Activated naive CD4-positive, alpha-beta T cell treated with anti-CD3 and anti-CD28 coated beads, Interleukin-2, amount 10 ng/mL, durations not matched to agents 7 days and 5 days (primary cell): ENCODE measurements at regions not wholly inside any gene's neighbourhood (a gene's known extent, or its start where the extent isn't known, plus 50 kb on each side); places are given as distances from the start of the nearest gene placed in this dataset.
A peak's percentile ranks its signal among the peaks of the same experiment; 100 is the strongest.

ENCODE experiments used
- CTCF ChIA-PET: fragments of 350-600 bp; sonication (Branson Sonifier 250); formaldehyde crosslinking; loops from one replicate; lab custom pipeline; 2021; ENCODE audit warnings: antibody characterized with exemption; lab: Charles Lee
- DNase-seq: peaks from one replicate; pipeline ENCODE4 v3.0.0-alpha.2; 2020
- H3K27ac Mint-ChIP-seq: one replicate; pipeline ENCODE4 v1.8.0; 2021; ENCODE audit warnings: mild to moderate bottlenecking, moderate library complexity, mixed read lengths
- H3K27me3 Mint-ChIP-seq: one replicate; pipeline ENCODE4 v1.8.0; 2021; ENCODE audit warnings: mild to moderate bottlenecking, mixed read lengths
- H3K36me3 Mint-ChIP-seq: one replicate; pipeline ENCODE4 v1.8.0; 2021; ENCODE audit warnings: mixed read lengths
- H3K4me1 Mint-ChIP-seq: one replicate; pipeline ENCODE4 v1.8.0; 2021; ENCODE audit warnings: mixed read lengths
- H3K4me3 Mint-ChIP-seq: one replicate; pipeline ENCODE4 v1.8.0; 2021; ENCODE audit warnings: mild to moderate bottlenecking, moderate library complexity, mixed read lengths
- H3K9me3 Mint-ChIP-seq: one replicate; pipeline ENCODE4 v1.8.0; 2021; ENCODE audit warnings: mixed read lengths

DNA sequence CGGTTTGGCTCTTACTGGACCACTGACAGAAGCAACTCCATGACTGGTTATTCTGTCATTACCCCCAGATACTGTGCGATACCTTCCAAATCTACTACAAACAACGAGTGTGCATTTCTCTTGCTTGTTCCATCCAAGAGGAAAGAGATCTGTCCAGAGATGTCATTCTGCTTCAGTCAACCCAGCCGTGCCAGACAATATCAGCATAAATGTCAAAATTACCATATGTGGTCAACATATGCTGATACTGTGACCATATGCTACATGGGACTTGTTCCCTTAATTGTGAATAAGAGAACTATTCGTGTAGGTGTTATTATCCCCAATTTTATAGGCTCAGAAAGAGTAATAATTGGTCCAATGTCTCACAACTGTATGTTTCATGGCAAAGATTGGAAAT lies 143.2 kb upstream of the PRSS1 start:
- CTCF ChIA-PET: interaction anchor here (1.4 to 4.4 kb wide), 4 partner anchors 19 to 397 kb away, joined by 3 to 20 read pairs (median 4); no protein-coding TSS in a partner anchor
- DNase-seq: no peak
- Mint-ChIP-seq H3K27ac (no peak overlapping the region), H3K36me3 (no peaks in the 10 kb centered on the region), H3K9me3 (no peaks in the 10 kb centered on the region), H3K27me3 (peaks cover 20% of the 10 kb centered on the region), H3K4me1 (peaks cover 30% of the 10 kb centered on the region), H3K4me3 (no peak overlapping the region)

DNA sequence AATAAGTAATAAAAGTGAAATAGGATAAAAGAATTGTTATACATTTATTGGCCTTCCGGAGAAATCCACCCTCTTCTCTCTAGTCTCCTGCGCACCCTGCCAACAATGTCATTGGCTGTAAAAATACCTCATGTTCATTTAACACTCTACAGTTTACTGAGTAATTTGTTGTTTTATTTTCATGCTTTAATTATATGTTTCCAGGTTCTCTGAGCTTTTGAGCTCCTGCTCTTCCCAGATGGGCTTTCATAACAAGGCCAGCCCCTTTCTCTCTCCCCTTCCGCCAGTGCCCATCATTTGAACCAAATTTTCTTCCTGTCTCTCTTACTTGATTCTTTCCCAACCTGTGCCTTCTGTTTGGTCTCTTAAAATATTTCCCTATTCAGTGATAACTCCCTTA lies 144.6 kb upstream of the PRSS1 start:
- Mint-ChIP-seq H3K27me3 (peaks cover 26% of the 10 kb centered on the region), H3K36me3 (no peaks in the 10 kb centered on the region), H3K4me3 (no peak overlapping the region), H3K4me1 (peaks cover 22% of the 10 kb centered on the region), H3K27ac (no peak overlapping the region), H3K9me3 (no peaks in the 10 kb centered on the region)
- CTCF ChIA-PET: interaction anchor here (0.7 to 2.4 kb wide), 18 partner anchors 10 to 398 kb away, joined by 3 to 24 read pairs (median 4); no protein-coding TSS in a partner anchor
- DNase-seq: no peak

GRCh38 chr7:142603870-142604448 lies 145.3 kb upstream of the PRSS1 start:
- Mint-ChIP-seq H3K9me3 (no peaks in the 10 kb centered on the region), H3K4me3 (peak overlapping the region; percentile 35), H3K27me3 (peaks cover 26% of the 10 kb centered on the region), H3K27ac (no peak overlapping the region), H3K36me3 (no peaks in the 10 kb centered on the region), H3K4me1 (peaks cover 18% of the 10 kb centered on the region)
- DNase-seq: peak; percentile 68
- CTCF ChIA-PET: interaction anchor here (0.6 to 2.4 kb wide), 28 partner anchors 9 to 399 kb away, joined by 3 to 24 read pairs (median 4); no protein-coding TSS in a partner anchor

GRCh38 chr7:142602756-142603155 lies 146.5 kb upstream of the PRSS1 start:
- no peak overlapping the region for H3K4me3 Mint-ChIP-seq
- H3K9me3 Mint-ChIP-seq: no peaks in the 10 kb centered on the region
- no peak overlapping the region for H3K27ac Mint-ChIP-seq
- DNase-seq: no peak
- H3K36me3 Mint-ChIP-seq: no peaks in the 10 kb centered on the region
- H3K4me1 Mint-ChIP-seq: peaks cover 8% of the 10 kb centered on the region
- CTCF ChIA-PET: interaction anchor here (0.9 to 2.4 kb wide), 7 partner anchors 13 to 400 kb away, joined by 3 to 24 read pairs (median 4); no protein-coding TSS in a partner anchor
- H3K27me3 Mint-ChIP-seq: peaks cover 33% of the 10 kb centered on the region

DNA sequence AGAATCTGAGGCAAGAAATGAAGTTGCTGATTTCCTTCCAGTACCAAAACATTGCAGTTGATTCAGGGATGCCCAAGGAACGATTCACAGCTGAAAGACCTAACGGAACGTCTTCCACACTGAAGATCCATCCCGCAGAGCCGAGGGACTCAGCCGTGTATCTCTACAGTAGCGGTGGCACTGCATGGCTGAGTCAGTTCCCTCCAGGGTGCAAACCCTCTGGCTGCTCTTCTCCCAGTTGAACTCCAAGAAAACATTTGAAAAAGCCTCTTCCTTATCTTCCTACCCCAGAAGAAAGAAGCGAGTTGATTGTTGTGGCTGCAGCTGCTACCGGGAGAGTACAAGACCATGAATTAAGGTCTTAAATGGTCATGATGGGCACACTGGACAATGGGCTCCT lies 147.1 kb upstream of the PRSS1 start:
- Mint-ChIP-seq H3K4me3 (no peak overlapping the region), H3K4me1 (peaks cover 6% of the 10 kb centered on the region), H3K27me3 (peaks cover 36% of the 10 kb centered on the region), H3K27ac (no peak overlapping the region), H3K9me3 (no peaks in the 10 kb centered on the region), H3K36me3 (no peaks in the 10 kb centered on the region)
- CTCF ChIA-PET: interaction anchor here (0.9 to 2.4 kb wide), 2 partner anchors 67 to 400 kb away, joined by 3 to 24 read pairs; no protein-coding TSS in a partner anchor
- DNase-seq: no peak

DNA sequence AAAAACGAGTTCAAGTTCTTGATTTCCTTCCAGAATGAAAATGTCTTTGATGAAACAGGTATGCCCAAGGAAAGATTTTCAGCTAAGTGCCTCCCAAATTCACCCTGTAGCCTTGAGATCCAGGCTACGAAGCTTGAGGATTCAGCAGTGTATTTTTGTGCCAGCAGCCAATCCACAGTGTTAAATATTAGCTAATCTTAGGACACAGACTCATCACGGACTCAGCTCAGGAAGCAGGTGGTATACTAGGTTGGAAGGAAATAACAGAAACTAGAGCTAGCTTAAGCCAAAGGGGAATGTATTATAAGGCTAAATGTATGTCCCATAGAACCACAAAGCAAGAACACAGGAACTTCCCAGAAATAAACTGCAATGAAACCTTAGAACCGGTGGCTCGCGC lies 151.0 kb upstream of the PRSS1 start:
- CTCF ChIA-PET: interaction anchor here (0.6 to 2.4 kb wide), 2 partner anchors 11 to 110 kb away, joined by 3 to 13 read pairs; no protein-coding TSS in a partner anchor
- Mint-ChIP-seq H3K9me3 (no peaks in the 10 kb centered on the region), H3K27me3 (peaks cover 32% of the 10 kb centered on the region), H3K36me3 (no peaks in the 10 kb centered on the region), H3K4me1 (no peaks in the 10 kb centered on the region), H3K27ac (no peak overlapping the region), H3K4me3 (no peak overlapping the region)
- DNase-seq: no peak

- CTCF ChIA-PET: interaction anchor here (0.6 to 2.4 kb wide), 2 partner anchors 10 to 109 kb away, joined by 3 to 13 read pairs; no protein-coding TSS in a partner anchor
- no peaks in the 10 kb centered on the region for H3K9me3 Mint-ChIP-seq
- H3K27ac Mint-ChIP-seq: no peak overlapping the region
- no peaks in the 10 kb centered on the region for H3K36me3 Mint-ChIP-seq
- no peaks in the 10 kb centered on the region for H3K4me1 Mint-ChIP-seq
- H3K27me3 Mint-ChIP-seq: peaks cover 27% of the 10 kb centered on the region
- H3K4me3 Mint-ChIP-seq: no peak overlapping the region
- no peak for DNase-seq
Observed at GRCh38 chr7:142597547-142597946, 151.7 kb upstream of the PRSS1 start.

- Mint-ChIP-seq H3K27me3 (peaks cover 15% of the 10 kb centered on the region), H3K36me3 (no peaks in the 10 kb centered on the region), H3K9me3 (no peaks in the 10 kb centered on the region), H3K4me1 (no peaks in the 10 kb centered on the region), H3K27ac (no peak overlapping the region), H3K4me3 (no peak overlapping the region)
- no peak for DNase-seq
- CTCF ChIA-PET: interaction anchor here (1.2 to 2.4 kb wide), 3 partner anchors 8 to 38 kb away, joined by 3 to 13 read pairs (median 9); no protein-coding TSS in a partner anchor
Observed at GRCh38 chr7:142595816-142596516, 153.3 kb upstream of the PRSS1 start.

DNA sequence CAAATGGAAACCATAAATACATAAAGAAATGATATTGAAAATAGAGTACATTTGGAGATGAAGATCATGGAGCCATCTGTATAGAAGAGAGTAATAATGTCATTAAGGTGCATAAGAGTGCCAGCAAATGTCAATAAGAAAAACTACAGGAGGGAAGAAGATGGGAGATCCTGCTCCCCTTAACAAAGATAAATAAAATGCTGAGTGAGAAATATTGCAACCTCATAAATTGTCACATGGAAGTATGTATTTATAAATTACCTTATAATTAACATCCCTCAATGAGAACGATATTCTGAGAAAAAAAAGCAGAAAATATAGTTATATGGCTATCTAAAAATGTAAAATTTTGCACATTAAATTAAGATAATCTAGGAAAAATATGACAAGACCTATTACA lies 155.2 kb upstream of the PRSS1 start:
- CTCF ChIA-PET: interaction anchor here (2.1 kb wide), 1 partner anchor 10 kb away, joined by 9 read pairs; no protein-coding TSS in a partner anchor
- no peak for DNase-seq
- Mint-ChIP-seq H3K36me3 (no peaks in the 10 kb centered on the region), H3K9me3 (no peaks in the 10 kb centered on the region), H3K27me3 (peaks cover 10% of the 10 kb centered on the region), H3K4me1 (no peaks in the 10 kb centered on the region), H3K27ac (no peak overlapping the region), H3K4me3 (no peak overlapping the region)

DNA sequence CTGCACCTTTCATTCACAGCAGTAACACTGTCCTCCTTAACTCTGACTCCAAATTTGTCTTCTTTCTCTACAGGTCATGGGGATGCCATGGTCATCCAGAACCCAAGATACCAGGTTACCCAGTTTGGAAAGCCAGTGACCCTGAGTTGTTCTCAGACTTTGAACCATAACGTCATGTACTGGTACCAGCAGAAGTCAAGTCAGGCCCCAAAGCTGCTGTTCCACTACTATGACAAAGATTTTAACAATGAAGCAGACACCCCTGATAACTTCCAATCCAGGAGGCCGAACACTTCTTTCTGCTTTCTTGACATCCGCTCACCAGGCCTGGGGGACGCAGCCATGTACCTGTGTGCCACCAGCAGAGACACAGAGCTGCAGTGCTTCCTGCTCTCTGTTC lies 156.2 kb upstream of the PRSS1 start:
- CTCF ChIA-PET: no interaction called here
- Mint-ChIP-seq H3K27me3 (peaks cover 7% of the 10 kb centered on the region), H3K27ac (no peak overlapping the region)

GRCh38 chr7:142592664-142593063 lies 156.6 kb upstream of the PRSS1 start:
- Mint-ChIP-seq H3K36me3 (no peaks in the 10 kb centered on the region), H3K4me3 (peak overlapping the region; percentile 13), H3K9me3 (no peaks in the 10 kb centered on the region), H3K4me1 (peaks cover 1% of the 10 kb centered on the region), H3K27ac (no peak overlapping the region), H3K27me3 (peaks cover 3% of the 10 kb centered on the region)
- CTCF ChIA-PET: interaction anchor here (1.2 to 1.6 kb wide), 2 partner anchors 35 to 57 kb away, joined by 4 to 6 read pairs; no protein-coding TSS in a partner anchor
- no peak for DNase-seq

More for the DNA sequence above, 156.2 kb upstream of the PRSS1 start:
- DNase-seq: no peak
- no peaks in the 10 kb centered on the region for H3K4me1 Mint-ChIP-seq
- H3K4me3 Mint-ChIP-seq: peak overlapping the region; percentile 13
- H3K9me3 Mint-ChIP-seq: no peaks in the 10 kb centered on the region
- no peaks in the 10 kb centered on the region for H3K36me3 Mint-ChIP-seq

GRCh38 chr7:142592231-142592630 lies 157.0 kb upstream of the PRSS1 start:
- no peak overlapping the region for H3K4me3 Mint-ChIP-seq
- H3K27me3 Mint-ChIP-seq: no peaks in the 10 kb centered on the region
- H3K4me1 Mint-ChIP-seq: peaks cover 6% of the 10 kb centered on the region
- H3K9me3 Mint-ChIP-seq: no peaks in the 10 kb centered on the region
- no peak overlapping the region for H3K27ac Mint-ChIP-seq
- no peak for DNase-seq
- CTCF ChIA-PET: interaction anchor here (1.2 to 1.6 kb wide), 3 partner anchors 34 to 218 kb away, joined by 3 to 6 read pairs (median 4); no protein-coding TSS in a partner anchor
- H3K36me3 Mint-ChIP-seq: no peaks in the 10 kb centered on the region

DNA sequence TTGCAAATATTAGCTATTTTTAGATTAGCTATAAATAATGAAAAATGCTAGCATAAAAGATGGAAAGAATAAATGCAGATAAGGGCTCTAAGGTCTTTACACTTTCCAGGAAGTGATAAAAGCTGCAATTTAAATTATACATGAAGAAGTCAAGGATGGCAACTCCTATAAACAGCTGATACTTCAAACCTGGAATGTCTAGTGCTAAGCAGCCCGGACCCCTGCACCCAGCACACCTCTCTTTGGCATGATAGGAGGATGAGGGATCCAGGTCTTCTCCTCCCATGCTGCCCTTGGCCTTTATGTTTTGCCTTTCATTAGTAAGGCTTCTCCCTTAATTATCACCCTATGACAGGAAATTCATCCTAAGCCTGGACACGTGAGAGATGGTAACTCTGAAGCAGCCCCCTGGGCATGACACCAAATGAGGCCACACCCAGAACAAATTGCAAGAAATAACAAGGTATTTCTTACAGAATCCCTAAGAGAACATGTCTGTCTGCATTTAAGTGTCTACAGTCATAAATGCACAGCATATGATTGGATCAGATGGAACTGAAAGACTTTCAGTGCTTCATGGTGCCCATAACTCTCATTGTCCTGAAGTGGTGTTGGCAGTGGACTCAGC lies 158.3 kb upstream of the PRSS1 start:
- no peaks in the 10 kb centered on the region for H3K27me3 Mint-ChIP-seq
- DNase-seq: no peak
- no peaks in the 10 kb centered on the region for H3K9me3 Mint-ChIP-seq
- H3K27ac Mint-ChIP-seq: no peak overlapping the region
- CTCF ChIA-PET: interaction anchor here (1.0 to 1.6 kb wide), 3 partner anchors 33 to 220 kb away, joined by 3 to 6 read pairs (median 4); no protein-coding TSS in a partner anchor
- H3K36me3 Mint-ChIP-seq: no peaks in the 10 kb centered on the region
- H3K4me3 Mint-ChIP-seq: no peak overlapping the region
- H3K4me1 Mint-ChIP-seq: peaks cover 6% of the 10 kb centered on the region

DNA sequence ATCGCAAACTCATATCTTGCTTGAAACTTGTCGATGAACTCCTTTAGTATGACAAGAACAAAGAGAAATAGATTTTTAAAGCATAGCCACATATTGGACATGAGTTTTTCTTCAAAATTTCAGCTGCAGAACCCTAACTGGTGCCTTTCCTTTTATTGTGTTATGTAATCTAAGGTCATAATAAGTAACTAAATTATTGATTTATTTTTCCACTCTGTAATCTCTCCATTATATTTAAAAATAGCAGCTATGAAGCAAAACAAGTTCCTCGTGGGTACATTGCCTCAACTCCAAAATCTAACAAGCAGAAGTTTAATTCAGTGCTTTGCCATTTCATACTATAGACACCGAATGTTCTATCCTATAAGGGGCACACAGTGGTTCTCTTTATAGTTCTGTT lies 159.2 kb upstream of the PRSS1 start:
- H3K27me3 Mint-ChIP-seq: no peaks in the 10 kb centered on the region
- no peak for DNase-seq
- no peak overlapping the region for H3K4me3 Mint-ChIP-seq
- H3K4me1 Mint-ChIP-seq: peaks cover 6% of the 10 kb centered on the region
- CTCF ChIA-PET: interaction anchor here (0.8 to 1.0 kb wide), 2 partner anchors 32 to 133 kb away, joined by 3 to 6 read pairs; no protein-coding TSS in a partner anchor
- no peak overlapping the region for H3K27ac Mint-ChIP-seq
- no peaks in the 10 kb centered on the region for H3K36me3 Mint-ChIP-seq
- H3K9me3 Mint-ChIP-seq: no peaks in the 10 kb centered on the region
